H9 (cell line): ENCODE measurements at regions not wholly inside any gene's neighbourhood (a gene's known extent, or its start where the extent isn't known, plus 50 kb on each side); places are given as distances from the start of the nearest gene placed in this dataset.

ENCODE experiments used
- DNase-seq: peaks from one replicate; pipeline ENCODE4 v3.0.0-alpha.2; 2017
- H2AFZ ChIP-seq: one replicate; pipeline ENCODE4 v1.6.1; 2013; ENCODE audit warnings: mild to moderate bottlenecking, low read length, control low read depth, moderate library complexity
- H2AK5ac ChIP-seq: 2 replicates; pipeline ENCODE4 v1.6.1; 2013; ENCODE audit warnings: low read length, control low read depth, mixed read lengths; ENCODE audit not compliant: insufficient read length
- H2BK120ac ChIP-seq: one replicate; pipeline ENCODE4 v1.6.1; 2013; ENCODE audit warnings: low read depth, mild to moderate bottlenecking, low read length, control low read depth, inconsistent platforms; ENCODE audit not compliant: poor library complexity, severe bottlenecking
- H2BK12ac ChIP-seq: 2 replicates; pipeline ENCODE4 v1.6.1; 2013; ENCODE audit warnings: low read length, control low read depth, mixed read lengths, low read depth; ENCODE audit not compliant: insufficient read length
- H2BK15ac ChIP-seq: 2 replicates; pipeline ENCODE4 v1.6.1; 2013; ENCODE audit warnings: low read depth, low read length, control low read depth
- H2BK20ac ChIP-seq: one replicate; pipeline ENCODE4 v1.6.1; 2013; ENCODE audit warnings: low read depth, mild to moderate bottlenecking, low read length, control low read depth, inconsistent platforms; ENCODE audit not compliant: poor library complexity, severe bottlenecking
- H2BK5ac ChIP-seq: 2 replicates; pipeline ENCODE4 v1.6.1; 2013; ENCODE audit warnings: low read length, control low read depth, mixed read lengths; ENCODE audit not compliant: insufficient read length
- H3K14ac ChIP-seq: 2 replicates; pipeline ENCODE4 v1.6.1; 2013; ENCODE audit warnings: low read length, control low read depth; ENCODE audit not compliant: insufficient read depth
- H3K18ac ChIP-seq: 2 replicates; pipeline ENCODE4 v1.6.1; 2013; ENCODE audit warnings: low read depth, mild to moderate bottlenecking, mixed read lengths, low read length, control low read depth; ENCODE audit not compliant: insufficient read length
- H3K23ac ChIP-seq: 2 replicates; pipeline ENCODE4 v1.6.1; 2013; ENCODE audit warnings: low read length, control low read depth, mixed read lengths, low read depth; ENCODE audit not compliant: insufficient read length
- H3K23me2 ChIP-seq: 2 replicates; pipeline ENCODE4 v1.6.1; 2013; ENCODE audit warnings: low read depth, mild to moderate bottlenecking, mixed read lengths, low read length, control low read depth; ENCODE audit not compliant: insufficient read length, poor library complexity, severe bottlenecking
- H3K27ac ChIP-seq: 2 replicates; pipeline ENCODE4 v1.5.1; 2013; ENCODE audit warnings: low read length, control low read depth, mixed read lengths, low read depth; ENCODE audit not compliant: insufficient read length
- H3K27me3 ChIP-seq: 2 replicates; pipeline ENCODE4 v1.6.1; 2013; ENCODE audit warnings: low read length, control low read depth, inconsistent platforms; ENCODE audit not compliant: insufficient read depth
- H3K4ac ChIP-seq: 2 replicates; pipeline ENCODE4 v1.6.1; 2013; ENCODE audit warnings: low read depth, mild to moderate bottlenecking, control low read depth, inconsistent platforms, low read length, moderate library complexity
- H3K4me1 ChIP-seq: 2 replicates; pipeline ENCODE4 v1.6.1; 2013; ENCODE audit warnings: low read length, control low read depth, inconsistent platforms; ENCODE audit not compliant: insufficient read depth
- H3K4me2 ChIP-seq: 2 replicates; pipeline ENCODE4 v1.6.1; 2013; ENCODE audit warnings: low read length, control low read depth, mixed read lengths; ENCODE audit not compliant: insufficient read length, insufficient read depth
- H3K56ac ChIP-seq: 2 replicates; pipeline ENCODE4 v1.6.1; 2013; ENCODE audit warnings: low read depth, mild to moderate bottlenecking, mixed read lengths, low read length, control low read depth; ENCODE audit not compliant: insufficient read length
- H3K79me1 ChIP-seq: 2 replicates; pipeline ENCODE4 v1.6.1; 2013; ENCODE audit warnings: low read depth, mild to moderate bottlenecking, moderate library complexity, low read length, control low read depth, inconsistent platforms; ENCODE audit not compliant: insufficient read depth, poor library complexity, severe bottlenecking
- H3K79me2 ChIP-seq: 2 replicates; pipeline ENCODE4 v1.6.1; 2013; ENCODE audit warnings: low read length, control low read depth, inconsistent platforms; ENCODE audit not compliant: insufficient read depth
- H3K9ac ChIP-seq: 2 replicates; pipeline ENCODE4 v1.6.1; 2013; ENCODE audit warnings: low read length, control low read depth, mixed read lengths; ENCODE audit not compliant: insufficient read length; ENCODE audit errors: extremely low read depth
- H3K9me3 ChIP-seq: one replicate; pipeline ENCODE4 v1.6.1; 2013; ENCODE audit warnings: low read depth, low read length, inconsistent platforms; ENCODE audit not compliant: control insufficient read depth
- H3T11ph ChIP-seq: one replicate; pipeline ENCODE4 v1.6.1; 2013; ENCODE audit warnings: mild to moderate bottlenecking, low read length, control low read depth, inconsistent platforms
- H4K20me1 ChIP-seq: one replicate; pipeline ENCODE4 v1.6.1; 2013; ENCODE audit not compliant: control insufficient read depth, insufficient read length, insufficient read depth
- H4K5ac ChIP-seq: 2 replicates; pipeline ENCODE4 v1.6.1; 2013; ENCODE audit warnings: low read depth, mild to moderate bottlenecking, mixed read lengths, low read length, control low read depth; ENCODE audit not compliant: insufficient read length
- H4K8ac ChIP-seq: replicated peaks from 2 replicates; pipeline ENCODE4 v1.6.1; 2013; ENCODE audit warnings: low read length, control low read depth, mixed read lengths, low read depth; ENCODE audit not compliant: insufficient read length
- H4K91ac ChIP-seq: 2 replicates; pipeline ENCODE4 v1.6.1; 2013; ENCODE audit warnings: low read depth, mild to moderate bottlenecking, moderate library complexity, mixed read lengths, low read length, control low read depth; ENCODE audit not compliant: insufficient read length
- H3K27ac Mint-ChIP-seq, 3 experiments: 2 replicates in 2 of 3; 3 replicates in 1 of 3; pipeline ENCODE4 v1.8.0; 2020 to 2021; ENCODE audit warnings: mixed read lengths in 3 of 3, mild to moderate bottlenecking in 1 of 3, moderate library complexity in 1 of 3
- H3K27me3 Mint-ChIP-seq: 2 replicates; pipeline ENCODE4 v1.8.0; 2021; ENCODE audit warnings: low read depth, mild to moderate bottlenecking, moderate library complexity, mixed read lengths
- H3K36me3 Mint-ChIP-seq, 3 experiments: 2 replicates in 2 of 3; 3 replicates in 1 of 3; pipeline ENCODE4 v1.8.0; 2020 to 2021; ENCODE audit warnings: low read depth in 3 of 3, mixed read lengths in 3 of 3; ENCODE audit not compliant: insufficient read depth in 1 of 3
- H3K4me1 Mint-ChIP-seq, 2 experiments: 2 replicates each; pipeline ENCODE4 v1.8.0; 2020; ENCODE audit warnings: mixed read lengths in 2 of 2
- H3K4me3 Mint-ChIP-seq, 2 experiments: 2 replicates in 1 of 2; 3 replicates in 1 of 2; pipeline ENCODE4 v1.8.0; 2020 to 2021; ENCODE audit warnings: mild to moderate bottlenecking in 2 of 2, mixed read lengths in 2 of 2, moderate library complexity in 1 of 2
- H3K9me3 Mint-ChIP-seq, 2 experiments: 2 replicates in 1 of 2; 3 replicates in 1 of 2; pipeline ENCODE4 v1.8.0; 2020; ENCODE audit warnings: mild to moderate bottlenecking in 2 of 2, mixed read lengths in 2 of 2, moderate library complexity in 1 of 2
- WGBS: extraction: QIAGEN DNeasy Blood & Tissue Kit; methylation state at CpG from one replicate; pipeline ENCODE4 v1.1.7; 2013; ENCODE audit warnings: missing lambda C conversion rate, low lambda C conversion rate, mixed read lengths; ENCODE audit not compliant: insufficient read length; ENCODE audit errors: extremely low coverage; 5-methylcytosine and 5-hydroxymethylcytosine counted together
- TF ChIP-seq, protein P1 (sequence below): fragments of 200-600 bp; sonication (generic); conservative IDR thresholded peaks from 3 replicates; pipeline ENCODE4 v1.8.0; 2021; ENCODE audit warnings: antibody characterized with exemption, mild to moderate bottlenecking

GRCh38 chr20:52434041-52434425 is 242.5 kb upstream of the ZFP64 start:
- Histone ChIP-seq H4K91ac (no peak overlapping the region), H3K79me2 (no peaks in the 10 kb centered on the region), H3K23me2 (no peaks in the 10 kb centered on the region), H3K4ac (no peak overlapping the region), H3K27ac (no peak overlapping the region), H2BK15ac (no peak overlapping the region), H2AFZ (no peak overlapping the region), H4K20me1 (no peaks in the 10 kb centered on the region), H3T11ph (no peak overlapping the region), H2BK12ac (no peak overlapping the region), H2BK5ac (no peak overlapping the region), H3K56ac (no peak overlapping the region), H3K4me1 (no peaks in the 10 kb centered on the region), H2AK5ac (no peak overlapping the region), H3K14ac (no peak overlapping the region), H3K27me3 (no peaks in the 10 kb centered on the region), H3K23ac (no peak overlapping the region), H2BK20ac (no peak overlapping the region), H3K4me2 (no peak overlapping the region), H4K5ac (no peak overlapping the region), H4K8ac (no peak overlapping the region), H3K18ac (no peak overlapping the region), H3K79me1 (no peaks in the 10 kb centered on the region), H3K9ac (no peak overlapping the region), H2BK120ac (no peak overlapping the region), H3K9me3 (no peaks in the 10 kb centered on the region)
- peaks cover 9 to 13% of the 10 kb centered on the region in 2 experiments for H3K4me1 Mint-ChIP-seq
- peaks cover 5 to 7% of the 10 kb centered on the region in 2 experiments; a peak in 4 of 5 replicates for H3K9me3 Mint-ChIP-seq
- no CpG with 5 or more reads among the region's 2 CpGs for WGBS
- no peak for DNase-seq
- H3K27me3 Mint-ChIP-seq = no peaks in the 10 kb centered on the region
- no peak overlapping the region for H3K4me3 Mint-ChIP-seq
- TF ChIP-seq, protein P1, sequence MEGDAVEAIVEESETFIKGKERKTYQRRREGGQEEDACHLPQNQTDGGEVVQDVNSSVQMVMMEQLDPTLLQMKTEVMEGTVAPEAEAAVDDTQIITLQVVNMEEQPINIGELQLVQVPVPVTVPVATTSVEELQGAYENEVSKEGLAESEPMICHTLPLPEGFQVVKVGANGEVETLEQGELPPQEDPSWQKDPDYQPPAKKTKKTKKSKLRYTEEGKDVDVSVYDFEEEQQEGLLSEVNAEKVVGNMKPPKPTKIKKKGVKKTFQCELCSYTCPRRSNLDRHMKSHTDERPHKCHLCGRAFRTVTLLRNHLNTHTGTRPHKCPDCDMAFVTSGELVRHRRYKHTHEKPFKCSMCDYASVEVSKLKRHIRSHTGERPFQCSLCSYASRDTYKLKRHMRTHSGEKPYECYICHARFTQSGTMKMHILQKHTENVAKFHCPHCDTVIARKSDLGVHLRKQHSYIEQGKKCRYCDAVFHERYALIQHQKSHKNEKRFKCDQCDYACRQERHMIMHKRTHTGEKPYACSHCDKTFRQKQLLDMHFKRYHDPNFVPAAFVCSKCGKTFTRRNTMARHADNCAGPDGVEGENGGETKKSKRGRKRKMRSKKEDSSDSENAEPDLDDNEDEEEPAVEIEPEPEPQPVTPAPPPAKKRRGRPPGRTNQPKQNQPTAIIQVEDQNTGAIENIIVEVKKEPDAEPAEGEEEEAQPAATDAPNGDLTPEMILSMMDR = no peak
- no peak overlapping the region for H3K27ac Mint-ChIP-seq
- peaks cover 0 to 8% (median 0%) of the 10 kb centered on the region in 3 experiments; a peak in 1 of 7 replicates for H3K36me3 Mint-ChIP-seq
